MM.1S (cell line): ENCODE measurements at regions not wholly inside any gene's neighbourhood (a gene's known extent, or its start where the extent isn't known, plus 50 kb on each side); places are given as distances from the start of the nearest gene placed in this dataset.

Experiments
- CTCF ChIP-seq: fragments of 300-600 bp; sonication (generic); IDR thresholded peaks from 2 replicates; pipeline ENCODE4 v1.5.1; 2016; ENCODE audit warnings: antibody characterized with exemption, low read length, mixed read lengths
- EZH2 ChIP-seq: fragments of 300-600 bp; sonication (generic); optimal IDR thresholded peaks from 2 replicates; pipeline ENCODE3; 2017; ENCODE audit warnings: low read depth, mild to moderate bottlenecking, antibody characterized with exemption, low read length, mixed read lengths
- EZH2phosphoT487 ChIP-seq: fragments of 300-600 bp; sonication (generic); IDR thresholded peaks from 2 replicates; pipeline ENCODE4 v1.6.1; 2018; ENCODE audit warnings: antibody characterized with exemption, low read length

- TF ChIP-seq EZH2, result no peak
- no peak for TF ChIP-seq CTCF
- TF ChIP-seq EZH2phosphoT487, result no peak
These were observed 91.9 kb upstream of the STK17B start for GRCh38 chr2:196263181-196263747.
